ENCODE measurements at regions not wholly inside any gene's neighbourhood (a gene's known extent, or its start where the extent isn't known, plus 50 kb on each side); places are given as distances from the start of the nearest gene placed in this dataset.

- no peak for DNase-seq
- Histone ChIP-seq H2BK5ac (ENCODE audit: insufficient read length, low read length) (no peak overlapping the region), H3K79me2 (ENCODE audit: insufficient read depth, low read length) (no peaks in the 10 kb centered on the region), H3K23ac (ENCODE audit: insufficient read length, low read depth, low read length) (no peak overlapping the region), H3K4me1 (ENCODE audit: insufficient read depth, low read length) (no peaks in the 10 kb centered on the region), H4K91ac (ENCODE audit: insufficient read length, low read depth, low read length) (no peak overlapping the region), H3K14ac (ENCODE audit: insufficient read depth, low read length) (no peak overlapping the region), H3T11ph (ENCODE audit: low read length) (no peak overlapping the region), H4K8ac (replicated peaks; ENCODE audit: insufficient read length, low read depth, low read length) (no peak overlapping the region), H2AK5ac (ENCODE audit: insufficient read length, low read length) (no peak overlapping the region), H3K27ac (ENCODE audit: insufficient read length, low read depth, low read length) (no peak overlapping the region), H3K4me2 (ENCODE audit: insufficient read depth, insufficient read length, low read length) (no peak overlapping the region), H3K23me2 (ENCODE audit: insufficient read length, low read depth, low read length, poor library complexity, severe bottlenecking) (no peaks in the 10 kb centered on the region), H3K4ac (ENCODE audit: low read depth, low read length) (no peak overlapping the region), H3K18ac (ENCODE audit: insufficient read length, low read depth, low read length) (no peak overlapping the region), H3K9ac (ENCODE audit: extremely low read depth, insufficient read length, low read length) (no peak overlapping the region), H2BK15ac (ENCODE audit: low read depth, low read length) (no peak overlapping the region), H3K56ac (ENCODE audit: insufficient read length, low read depth, low read length) (no peak overlapping the region), H2BK120ac (ENCODE audit: low read depth, low read length, poor library complexity, severe bottlenecking) (no peak overlapping the region), H2AFZ (ENCODE audit: low read length) (no peak overlapping the region), H2BK12ac (ENCODE audit: insufficient read length, low read depth, low read length) (no peak overlapping the region), H3K27me3 (ENCODE audit: insufficient read depth, low read length) (no peaks in the 10 kb centered on the region), H4K20me1 (ENCODE audit: control insufficient read depth, insufficient read depth, insufficient read length) (no peaks in the 10 kb centered on the region), H3K9me3 (ENCODE audit: control insufficient read depth, low read depth, low read length) (no peaks in the 10 kb centered on the region), H4K5ac (ENCODE audit: insufficient read length, low read depth, low read length) (no peak overlapping the region), H3K79me1 (ENCODE audit: insufficient read depth, low read depth, low read length, poor library complexity, severe bottlenecking) (no peaks in the 10 kb centered on the region), H2BK20ac (ENCODE audit: low read depth, low read length, poor library complexity, severe bottlenecking) (no peak overlapping the region)
- H3K27ac Mint-ChIP-seq, result no peak overlapping the region
- peaks cover 2% of the 10 kb centered on the region in 2 experiments for H3K9me3 Mint-ChIP-seq
- WGBS (ENCODE audit: extremely low coverage, insufficient read length, low lambda C conversion rate), result no CpG with 5 or more reads among the region's 1 CpG
- no peak overlapping the region for H3K4me3 Mint-ChIP-seq
- TF ChIP-seq CTCF (conservative IDR thresholded peaks at IDR 0.05), result no peak
- H3K36me3 Mint-ChIP-seq (ENCODE audit: insufficient read depth in 1 of 3, low read depth in 3 of 3), result no peaks in the 10 kb centered on the region
- H3K27me3 Mint-ChIP-seq (ENCODE audit: low read depth), result no peaks in the 10 kb centered on the region
- peaks cover 6 to 7% of the 10 kb centered on the region in 2 experiments; a peak in 3 of 4 replicates for H3K4me1 Mint-ChIP-seq
Observed at GRCh38 chr7:136087881-136088280, 110.7 kb upstream of the MTPN start.
